ENCODE measurements at regions not wholly inside any gene's neighbourhood (a gene's known extent, or its start where the extent isn't known, plus 50 kb on each side); places are given as distances from the start of the nearest gene placed in this dataset.

DNA sequence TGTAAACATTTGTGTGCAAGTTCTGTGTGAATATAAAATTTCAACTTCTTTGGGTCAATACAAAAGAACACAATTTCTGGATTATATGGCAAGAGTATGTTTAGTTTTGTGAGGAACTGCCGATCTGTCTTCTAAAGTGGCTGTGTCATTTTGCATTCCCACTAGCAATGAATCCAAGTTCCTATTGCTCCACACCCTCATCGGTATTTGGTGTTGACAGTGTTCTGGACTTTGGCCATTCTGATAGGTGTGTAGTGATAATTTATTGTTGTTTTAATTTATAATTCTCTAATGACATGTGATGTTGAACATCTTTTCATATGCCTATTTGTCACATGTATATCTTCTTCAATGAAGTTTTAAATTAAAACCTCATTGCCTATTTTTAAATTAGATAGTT is 58.2 kb upstream of the TMC3 start:
- TF ChIP-seq, protein P1, sequence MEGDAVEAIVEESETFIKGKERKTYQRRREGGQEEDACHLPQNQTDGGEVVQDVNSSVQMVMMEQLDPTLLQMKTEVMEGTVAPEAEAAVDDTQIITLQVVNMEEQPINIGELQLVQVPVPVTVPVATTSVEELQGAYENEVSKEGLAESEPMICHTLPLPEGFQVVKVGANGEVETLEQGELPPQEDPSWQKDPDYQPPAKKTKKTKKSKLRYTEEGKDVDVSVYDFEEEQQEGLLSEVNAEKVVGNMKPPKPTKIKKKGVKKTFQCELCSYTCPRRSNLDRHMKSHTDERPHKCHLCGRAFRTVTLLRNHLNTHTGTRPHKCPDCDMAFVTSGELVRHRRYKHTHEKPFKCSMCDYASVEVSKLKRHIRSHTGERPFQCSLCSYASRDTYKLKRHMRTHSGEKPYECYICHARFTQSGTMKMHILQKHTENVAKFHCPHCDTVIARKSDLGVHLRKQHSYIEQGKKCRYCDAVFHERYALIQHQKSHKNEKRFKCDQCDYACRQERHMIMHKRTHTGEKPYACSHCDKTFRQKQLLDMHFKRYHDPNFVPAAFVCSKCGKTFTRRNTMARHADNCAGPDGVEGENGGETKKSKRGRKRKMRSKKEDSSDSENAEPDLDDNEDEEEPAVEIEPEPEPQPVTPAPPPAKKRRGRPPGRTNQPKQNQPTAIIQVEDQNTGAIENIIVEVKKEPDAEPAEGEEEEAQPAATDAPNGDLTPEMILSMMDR (IDR thresholded peaks at IDR 0.05), result no peak
- TF ChIP-seq POLR2A (IDR thresholded peaks at IDR 0.05), result no peak
